Uterus (tissue), 3 donors: ENCODE measurements at regions not wholly inside any gene's neighbourhood (a gene's known extent, or its start where the extent isn't known, plus 50 kb on each side); places are given as distances from the start of the nearest gene placed in this dataset.

Source experiments
- DNase-seq, 2 donors: peaks; one replicate each; pipeline ENCODE4 v3.0.0-alpha.2; 2019 to 2020
- H3K27ac ChIP-seq, 2 donors: fragments of 200-600 bp; sonication (generic); 1 replicate in 1 of 2; 2 replicates in 1 of 2; pipeline ENCODE4 v1.5.1; 2016 to 2018
- H3K27me3 ChIP-seq, 2 donors: fragments of 200-600 bp; sonication (generic); one replicate each; pipeline ENCODE4 v1.5.1; 2018 to 2019; ENCODE audit warnings: control low read depth in 1 of 2
- H3K36me3 ChIP-seq, 2 donors: fragments of 200-600 bp; sonication (generic); one replicate each; pipeline ENCODE4 v1.5.1; 2019; ENCODE audit warnings: control low read depth in 1 of 2
- H3K4me1 ChIP-seq, 2 donors: fragments of 200-600 bp; sonication (generic); one replicate each; pipeline ENCODE4 v1.5.1; 2018 to 2019; ENCODE audit warnings: control low read depth in 1 of 2
- H3K4me3 ChIP-seq, 2 donors: fragments of 200-600 bp; sonication (generic); 1 replicate in 1 of 2; 2 replicates in 1 of 2; pipeline ENCODE4 v1.5.1; 2018 to 2019; ENCODE audit warnings: mild to moderate bottlenecking in 1 of 2
- H3K9me3 ChIP-seq, 2 donors: fragments of 200-600 bp; sonication (generic); one replicate each; pipeline ENCODE4 v1.5.1; 2019; ENCODE audit warnings: control low read depth in 1 of 2
- CTCF ChIP-seq, 4 experiments: fragments of 200-600 bp in 2 of 4; fragments of 450-650 bp in 2 of 4; sonication (generic) in 2 of 4; IDR thresholded peaks; one replicate each; pipeline ENCODE4 v1.5.1; 2016 to 2019; ENCODE audit warnings: antibody characterized with exemption in 4 of 4, mild to moderate bottlenecking in 2 of 4, moderate library complexity in 1 of 4
- POLR2A ChIP-seq, 2 donors: fragments of 450-650 bp; IDR thresholded peaks; one replicate each; pipeline ENCODE4 v1.6.1; 2016; ENCODE audit warnings: antibody characterized with exemption in 2 of 2, mild to moderate bottlenecking in 1 of 2, moderate library complexity in 1 of 2
- intact Hi-C: fragments of 100-400 bp; cut with DNase I; formaldehyde crosslinking; loops from one replicate; pipeline ENCODE4 v1.15.1; 2023; ENCODE audit warnings: low total_unique reads
- donor health status: DM: yes; HTN: yes; CAD: no.

- TF ChIP-seq POLR2A (IDR thresholded peaks at IDR 0.05) = no peak
- TF ChIP-seq CTCF (IDR thresholded peaks at IDR 0.05) = no peak
- Histone ChIP-seq H3K27me3 (no peaks in the 10 kb centered on the region), H3K9me3 (no peaks in the 10 kb centered on the region), H3K4me1 (no peaks in the 10 kb centered on the region), H3K36me3 (peaks cover 0 to 2% of the 10 kb centered on the region in 2 donors), H3K27ac (no peak overlapping the region), H3K4me3 (no peak overlapping the region)
- DNase-seq = no peak
- intact Hi-C loops = no loop called here
These were observed 917.3 kb upstream of the B3GALT2 start for GRCh38 chr1:194103516-194104246.

GRCh38 chr1:194103101-194103500 lies 916.7 kb upstream of the B3GALT2 start:
- no peak for DNase-seq
- H3K27me3 ChIP-seq = no peaks in the 10 kb centered on the region
- H3K4me1 ChIP-seq = no peaks in the 10 kb centered on the region
- no peaks in the 10 kb centered on the region for H3K9me3 ChIP-seq
- TF ChIP-seq CTCF (IDR thresholded peaks at IDR 0.05) (no peak), POLR2A (IDR thresholded peaks at IDR 0.05) (no peak)
- H3K4me3 ChIP-seq = no peak overlapping the region
- no peak overlapping the region for H3K27ac ChIP-seq
- H3K36me3 ChIP-seq = peaks cover 0 to 2% of the 10 kb centered on the region in 2 donors
- intact Hi-C loops = no loop called here

- Histone ChIP-seq H3K4me1 (no peaks in the 10 kb centered on the region), H3K27me3 (no peaks in the 10 kb centered on the region), H3K4me3 (no peak overlapping the region), H3K27ac (no peak overlapping the region), H3K9me3 (no peaks in the 10 kb centered on the region), H3K36me3 (peaks cover 0 to 2% of the 10 kb centered on the region in 2 donors)
- TF ChIP-seq POLR2A (IDR thresholded peaks at IDR 0.05) (no peak), CTCF (IDR thresholded peaks at IDR 0.05) (no peak)
- intact Hi-C loops = no loop called here
- no peak for DNase-seq
These were observed 916.2 kb upstream of the B3GALT2 start for GRCh38 chr1:194102607-194103006.

- Histone ChIP-seq H3K36me3 (no peaks in the 10 kb centered on the region), H3K27ac (no peak overlapping the region), H3K4me1 (no peaks in the 10 kb centered on the region), H3K27me3 (no peaks in the 10 kb centered on the region), H3K4me3 (no peak overlapping the region), H3K9me3 (no peaks in the 10 kb centered on the region)
- TF ChIP-seq POLR2A (IDR thresholded peaks at IDR 0.05) (no peak), CTCF (IDR thresholded peaks at IDR 0.05) (no peak)
- DNase-seq = no peak
- intact Hi-C loops = no loop called here
These were observed 898.3 kb upstream of the B3GALT2 start for GRCh38 chr1:194084755-194085154.

DNA sequence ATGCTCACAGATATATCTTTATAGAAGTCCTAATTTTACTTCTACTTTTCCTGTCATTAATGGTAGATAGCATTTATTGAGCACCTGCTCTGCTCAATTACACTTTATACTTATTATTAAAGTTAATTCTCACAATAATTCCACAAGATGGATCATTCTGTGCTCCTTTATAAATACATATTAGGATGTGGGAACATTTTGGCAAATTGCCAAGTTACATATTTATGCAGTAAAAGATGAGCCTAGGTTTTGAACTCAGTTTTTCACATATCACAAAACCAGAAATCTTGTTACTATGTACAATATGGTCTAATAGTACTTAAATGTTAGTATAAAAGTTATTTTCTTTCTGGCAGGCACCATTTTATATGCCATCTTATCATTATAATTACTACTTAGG lies 895.0 kb upstream of the B3GALT2 start:
- TF ChIP-seq POLR2A (IDR thresholded peaks at IDR 0.05) (no peak), CTCF (IDR thresholded peaks at IDR 0.05) (no peak)
- H3K36me3 ChIP-seq = no peaks in the 10 kb centered on the region
- H3K9me3 ChIP-seq = no peaks in the 10 kb centered on the region
- no peak overlapping the region for H3K27ac ChIP-seq
- no peak overlapping the region for H3K4me3 ChIP-seq
- DNase-seq = no peak
- intact Hi-C loops = no loop called here
- H3K27me3 ChIP-seq = no peaks in the 10 kb centered on the region
- H3K4me1 ChIP-seq = no peaks in the 10 kb centered on the region
